HCT116 (cell line): ENCODE measurements at regions not wholly inside any gene's neighbourhood (a gene's known extent, or its start where the extent isn't known, plus 50 kb on each side); places are given as distances from the start of the nearest gene placed in this dataset.

ENCODE experiments used
- ATF3 ChIP-seq: IDR thresholded peaks from 2 replicates; pipeline ENCODE4 v1.6.1; 2012
- CTCF ChIP-seq, 3 experiments: fragments of 200-600 bp in 1 of 3; sonication (generic) in 1 of 3; IDR thresholded peaks in 2 of 3; conservative IDR thresholded peaks in 1 of 3; 2 replicates each; pipeline ENCODE4 v1.5.1; 2012 to 2017; ENCODE audit warnings: low read depth in 2 of 3, low read length in 2 of 3, antibody characterized with exemption in 1 of 3, borderline replicate concordance in 1 of 3, control low read depth in 1 of 3, mild to moderate bottlenecking in 1 of 3, mixed read lengths in 1 of 3, mixed run types in 1 of 3, moderate library complexity in 1 of 3; ENCODE audit not compliant: insufficient read depth in 1 of 3
- EZH2 ChIP-seq: fragments of 200-600 bp; sonication (generic); IDR thresholded peaks from 2 replicates; pipeline ENCODE4 v1.6.1; 2017; ENCODE audit warnings: antibody characterized with exemption, mixed run types
- MAX ChIP-seq: IDR thresholded peaks from 2 replicates; pipeline ENCODE4 v1.6.1; 2012
- POLR2A ChIP-seq: IDR thresholded peaks from 2 replicates; pipeline ENCODE4 v1.7.0; 2011; ENCODE audit warnings: borderline replicate concordance; ENCODE audit not compliant: insufficient read depth, insufficient read length; ENCODE audit errors: extremely low read depth
- POLR2AphosphoS5 ChIP-seq: IDR thresholded peaks from 2 replicates; pipeline ENCODE4 v1.6.1; 2011; ENCODE audit warnings: mild to moderate bottlenecking, low read depth, low read length, moderate library complexity
- REST ChIP-seq: IDR thresholded peaks from 2 replicates; pipeline ENCODE4 v1.6.1; 2012; ENCODE audit warnings: low read depth
- SP1 ChIP-seq: IDR thresholded peaks from 2 replicates; pipeline ENCODE4 v1.6.1; 2012; ENCODE audit warnings: low read depth
- YY1 ChIP-seq: IDR thresholded peaks from 2 replicates; pipeline ENCODE4 v1.6.1; 2011; ENCODE audit warnings: low read length, low read depth, moderate library complexity, mild to moderate bottlenecking; ENCODE audit not compliant: insufficient replicate concordance; ENCODE audit errors: extremely low read depth
- ZBTB33 ChIP-seq: IDR thresholded peaks from 2 replicates; pipeline ENCODE4 v1.6.1; 2011; ENCODE audit warnings: mild to moderate bottlenecking, low read length, moderate library complexity; ENCODE audit not compliant: insufficient replicate concordance; ENCODE audit errors: extremely low read depth
- ZFX ChIP-seq: fragments of 450-650 bp; IDR thresholded peaks from 2 replicates; pipeline ENCODE4 v1.6.1; 2017
- ZNF274 ChIP-seq: fragments of 200-500 bp; sonication (Bioruptor generic); IDR thresholded peaks from 2 replicates; pipeline ENCODE4 v1.6.1; 2014; ENCODE audit warnings: mild to moderate bottlenecking, low read depth, low read length, inconsistent platforms

- TF ChIP-seq EZH2 (no peak), CTCF (IDR thresholded peaks at IDR 0.05 in 2 of 3, conservative IDR thresholded peaks at IDR 0.05 in 1 of 3; ENCODE audit: borderline replicate concordance in 1 of 3, insufficient read depth in 1 of 3, low read depth in 2 of 3, low read length in 2 of 3) (no peak), ZNF274 (no peak), YY1 (no peak), SP1 (no peak), ZFX (no peak), MAX (no peak), POLR2A (no peak), POLR2AphosphoS5 (no peak), REST (no peak), ZBTB33 (no peak), ATF3 (no peak)
These were observed 65.6 kb upstream of the CNOT2 start for GRCh38 chr12:70177631-70178030.
